ENCODE measurements at regions not wholly inside any gene's neighbourhood (a gene's known extent, or its start where the extent isn't known, plus 50 kb on each side); places are given as distances from the start of the nearest gene placed in this dataset.

DNA sequence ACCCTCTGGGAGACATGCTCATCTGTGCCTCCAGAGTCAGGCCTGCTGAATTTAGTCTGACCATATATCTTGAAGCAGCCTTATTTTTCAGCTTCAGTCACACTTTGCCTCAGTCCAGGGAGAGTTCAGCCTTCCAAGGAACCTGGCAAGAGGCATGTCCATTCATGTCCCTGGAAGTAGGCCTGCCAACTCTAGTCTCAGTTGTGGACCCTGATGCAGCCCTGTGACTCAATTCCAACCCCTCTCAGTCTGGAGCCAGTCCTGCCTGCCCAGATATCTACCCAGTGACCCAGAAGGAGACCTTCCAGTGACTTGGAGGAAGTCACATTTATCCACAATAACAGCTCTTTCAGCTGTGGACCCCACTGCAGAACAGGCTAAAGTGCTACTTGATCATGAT, 566.6 kb downstream of the TMEM135 start:
- TF ChIP-seq CTCF (IDR thresholded peaks at IDR 0.05) (no peak), POLR2A (IDR thresholded peaks at IDR 0.05) (no peak)

All from heart left ventricle (tissue), 13 donors.